ENCODE measurements at regions not wholly inside any gene's neighbourhood (a gene's known extent, or its start where the extent isn't known, plus 50 kb on each side); places are given as distances from the start of the nearest gene placed in this dataset.

DNA sequence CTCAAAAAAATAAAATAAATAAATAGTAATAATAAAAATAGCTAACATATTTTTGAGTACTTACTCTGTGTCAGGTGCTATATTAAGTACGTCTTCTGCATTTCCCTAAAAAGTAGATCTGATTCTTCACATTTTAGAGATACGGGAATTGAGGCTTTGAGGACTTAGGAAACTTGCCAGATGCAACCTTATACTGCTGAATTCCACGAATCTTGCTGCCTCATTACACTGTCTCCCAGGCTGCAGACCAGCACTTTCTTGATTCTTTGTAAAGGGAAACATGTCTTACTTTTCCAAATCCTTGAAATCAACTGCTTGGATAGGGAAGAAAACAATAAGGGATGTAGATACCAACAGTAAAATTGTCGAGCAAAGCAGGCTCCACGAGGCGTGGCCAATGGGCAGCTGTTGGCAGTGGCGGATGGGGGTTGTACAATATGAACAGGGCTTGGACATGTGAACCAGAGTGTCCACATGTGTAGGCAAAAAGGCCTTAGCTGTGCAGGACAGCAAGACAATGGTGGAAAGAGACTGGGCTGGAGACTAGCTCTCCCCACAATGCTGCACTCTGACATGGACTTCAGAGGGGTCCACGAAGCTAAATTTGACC lies 124.3 kb upstream of the RAI14 start:
- no peak for TF ChIP-seq SPI1 (IDR thresholded peaks at IDR 0.05; ENCODE audit: borderline replicate concordance, low read depth)
- TF ChIP-seq POLR2AphosphoS5 (IDR thresholded peaks at IDR 0.05; ENCODE audit: low read depth) = no peak
- TF ChIP-seq GABPA (IDR thresholded peaks at IDR 0.05; ENCODE audit: low read depth) = no peak
- TF ChIP-seq, protein P1, sequence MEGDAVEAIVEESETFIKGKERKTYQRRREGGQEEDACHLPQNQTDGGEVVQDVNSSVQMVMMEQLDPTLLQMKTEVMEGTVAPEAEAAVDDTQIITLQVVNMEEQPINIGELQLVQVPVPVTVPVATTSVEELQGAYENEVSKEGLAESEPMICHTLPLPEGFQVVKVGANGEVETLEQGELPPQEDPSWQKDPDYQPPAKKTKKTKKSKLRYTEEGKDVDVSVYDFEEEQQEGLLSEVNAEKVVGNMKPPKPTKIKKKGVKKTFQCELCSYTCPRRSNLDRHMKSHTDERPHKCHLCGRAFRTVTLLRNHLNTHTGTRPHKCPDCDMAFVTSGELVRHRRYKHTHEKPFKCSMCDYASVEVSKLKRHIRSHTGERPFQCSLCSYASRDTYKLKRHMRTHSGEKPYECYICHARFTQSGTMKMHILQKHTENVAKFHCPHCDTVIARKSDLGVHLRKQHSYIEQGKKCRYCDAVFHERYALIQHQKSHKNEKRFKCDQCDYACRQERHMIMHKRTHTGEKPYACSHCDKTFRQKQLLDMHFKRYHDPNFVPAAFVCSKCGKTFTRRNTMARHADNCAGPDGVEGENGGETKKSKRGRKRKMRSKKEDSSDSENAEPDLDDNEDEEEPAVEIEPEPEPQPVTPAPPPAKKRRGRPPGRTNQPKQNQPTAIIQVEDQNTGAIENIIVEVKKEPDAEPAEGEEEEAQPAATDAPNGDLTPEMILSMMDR (IDR thresholded peaks at IDR 0.05; ENCODE audit: insufficient read depth, low read length) = no peak
- TF ChIP-seq, protein P2, sequence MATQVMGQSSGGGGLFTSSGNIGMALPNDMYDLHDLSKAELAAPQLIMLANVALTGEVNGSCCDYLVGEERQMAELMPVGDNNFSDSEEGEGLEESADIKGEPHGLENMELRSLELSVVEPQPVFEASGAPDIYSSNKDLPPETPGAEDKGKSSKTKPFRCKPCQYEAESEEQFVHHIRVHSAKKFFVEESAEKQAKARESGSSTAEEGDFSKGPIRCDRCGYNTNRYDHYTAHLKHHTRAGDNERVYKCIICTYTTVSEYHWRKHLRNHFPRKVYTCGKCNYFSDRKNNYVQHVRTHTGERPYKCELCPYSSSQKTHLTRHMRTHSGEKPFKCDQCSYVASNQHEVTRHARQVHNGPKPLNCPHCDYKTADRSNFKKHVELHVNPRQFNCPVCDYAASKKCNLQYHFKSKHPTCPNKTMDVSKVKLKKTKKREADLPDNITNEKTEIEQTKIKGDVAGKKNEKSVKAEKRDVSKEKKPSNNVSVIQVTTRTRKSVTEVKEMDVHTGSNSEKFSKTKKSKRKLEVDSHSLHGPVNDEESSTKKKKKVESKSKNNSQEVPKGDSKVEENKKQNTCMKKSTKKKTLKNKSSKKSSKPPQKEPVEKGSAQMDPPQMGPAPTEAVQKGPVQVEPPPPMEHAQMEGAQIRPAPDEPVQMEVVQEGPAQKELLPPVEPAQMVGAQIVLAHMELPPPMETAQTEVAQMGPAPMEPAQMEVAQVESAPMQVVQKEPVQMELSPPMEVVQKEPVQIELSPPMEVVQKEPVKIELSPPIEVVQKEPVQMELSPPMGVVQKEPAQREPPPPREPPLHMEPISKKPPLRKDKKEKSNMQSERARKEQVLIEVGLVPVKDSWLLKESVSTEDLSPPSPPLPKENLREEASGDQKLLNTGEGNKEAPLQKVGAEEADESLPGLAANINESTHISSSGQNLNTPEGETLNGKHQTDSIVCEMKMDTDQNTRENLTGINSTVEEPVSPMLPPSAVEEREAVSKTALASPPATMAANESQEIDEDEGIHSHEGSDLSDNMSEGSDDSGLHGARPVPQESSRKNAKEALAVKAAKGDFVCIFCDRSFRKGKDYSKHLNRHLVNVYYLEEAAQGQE (IDR thresholded peaks at IDR 0.05; ENCODE audit: insufficient replicate concordance, low read depth) = no peak
- Histone ChIP-seq H3K4me3 (replicated peaks; ENCODE audit: insufficient read depth, low read length) (no peak overlapping the region), H3K27ac (replicated peaks) (no peak overlapping the region), H3K27me3 (ENCODE audit: insufficient read depth, poor library complexity, severe bottlenecking) (peaks cover 3% of the 10 kb centered on the region)
- DNase-seq (ENCODE audit: low read depth in 1 of 2, low spot score in 1 of 2) = no peak

DNA sequence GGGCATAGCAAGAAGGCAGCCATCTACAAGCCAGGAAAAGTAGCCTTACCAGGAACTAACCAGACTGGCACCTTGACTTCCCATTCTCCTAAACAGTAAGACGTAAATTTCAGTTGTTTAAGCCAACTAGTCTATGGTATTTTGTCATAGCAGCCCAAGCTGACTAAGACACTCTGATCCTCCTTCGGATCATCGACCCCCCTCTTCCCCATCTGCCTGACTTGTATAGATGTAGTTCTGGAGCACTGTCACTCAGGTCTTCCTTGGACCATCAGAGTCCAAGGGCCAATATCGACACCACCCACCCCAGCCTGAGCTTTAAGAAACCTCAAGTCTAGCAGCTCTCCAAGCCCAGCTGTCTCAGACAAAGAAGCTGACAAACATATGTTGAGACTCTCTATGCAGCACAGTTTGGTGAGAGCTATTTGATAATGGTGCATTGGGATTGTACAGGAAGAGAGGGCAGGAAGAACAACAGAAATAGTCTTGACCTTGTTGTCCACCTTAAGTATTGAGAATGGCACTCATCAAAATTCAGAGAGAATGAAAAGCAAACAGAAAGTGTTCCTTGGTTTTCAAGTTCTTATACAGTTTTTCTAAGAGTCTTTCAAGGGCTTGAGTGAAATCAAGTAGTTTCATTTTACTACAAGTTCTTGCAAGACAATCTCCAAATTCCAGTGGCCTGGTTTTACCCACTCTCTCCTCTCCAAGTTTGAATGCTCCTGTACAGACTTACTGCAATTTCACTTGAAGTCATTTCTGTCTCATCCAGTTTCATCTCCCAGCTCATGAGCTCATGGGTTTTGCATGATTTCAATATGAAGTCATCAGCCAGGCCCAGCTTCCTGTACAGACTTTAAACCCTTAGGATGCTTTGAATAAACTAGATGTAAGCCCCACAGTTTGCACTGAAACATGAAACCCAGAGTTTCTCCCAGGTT lies 122.3 kb upstream of the RAI14 start:
- Histone ChIP-seq H3K27ac (replicated peaks) (no peak overlapping the region), H3K4me3 (replicated peaks; ENCODE audit: insufficient read depth, low read length) (no peak overlapping the region), H3K27me3 (ENCODE audit: insufficient read depth, poor library complexity, severe bottlenecking) (peaks cover 3% of the 10 kb centered on the region)
- no peak for DNase-seq (ENCODE audit: low read depth in 1 of 2, low spot score in 1 of 2)
- TF ChIP-seq GABPA (IDR thresholded peaks at IDR 0.05; ENCODE audit: low read depth) = no peak
- TF ChIP-seq SPI1 (IDR thresholded peaks at IDR 0.05; ENCODE audit: borderline replicate concordance, low read depth) = no peak
- TF ChIP-seq, protein P2 (IDR thresholded peaks at IDR 0.05; ENCODE audit: insufficient replicate concordance, low read depth) = no peak
- TF ChIP-seq POLR2AphosphoS5 (IDR thresholded peaks at IDR 0.05; ENCODE audit: low read depth) = no peak
- TF ChIP-seq, protein P1 (IDR thresholded peaks at IDR 0.05; ENCODE audit: insufficient read depth, low read length) = no peak

DNA sequence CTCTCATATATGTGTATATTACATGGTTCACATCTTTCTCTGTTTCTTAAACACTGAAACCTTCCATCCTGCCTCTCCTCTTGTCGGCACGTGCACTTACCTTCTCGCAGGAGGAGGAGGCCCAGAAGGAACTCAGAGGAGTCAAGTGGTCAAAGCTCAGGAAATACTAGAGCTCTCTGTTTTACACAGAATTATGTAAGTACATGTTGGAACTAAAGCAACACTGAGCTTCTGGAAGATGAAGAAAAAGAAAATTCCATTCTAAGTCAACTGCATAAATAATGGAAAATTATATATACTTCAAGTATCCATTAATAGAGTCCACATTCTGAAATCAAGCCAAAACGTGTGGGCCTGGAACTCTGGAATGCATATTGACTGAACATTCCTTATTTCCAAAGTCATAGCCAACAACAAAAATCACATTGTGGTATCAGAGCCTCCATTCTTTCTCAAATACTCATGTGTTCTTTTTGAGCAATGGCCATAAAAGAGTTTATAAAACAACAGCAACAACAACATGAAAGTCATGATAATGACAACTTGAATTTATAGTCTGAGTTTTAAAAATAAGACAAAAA lies 121.5 kb upstream of the RAI14 start:
- TF ChIP-seq GABPA (IDR thresholded peaks at IDR 0.05; ENCODE audit: low read depth) (no peak), POLR2AphosphoS5 (IDR thresholded peaks at IDR 0.05; ENCODE audit: low read depth) (no peak), SPI1 (IDR thresholded peaks at IDR 0.05; ENCODE audit: borderline replicate concordance, low read depth) (no peak)
- TF ChIP-seq, protein P2 (IDR thresholded peaks at IDR 0.05; ENCODE audit: insufficient replicate concordance, low read depth) = no peak
- TF ChIP-seq, protein P1 (IDR thresholded peaks at IDR 0.05; ENCODE audit: insufficient read depth, low read length) = no peak

More for the DNA sequence above, 121.5 kb upstream of the RAI14 start:
- H3K27ac ChIP-seq (replicated peaks) = no peak overlapping the region
- H3K27me3 ChIP-seq (ENCODE audit: insufficient read depth, poor library complexity, severe bottlenecking) = peaks cover 7% of the 10 kb centered on the region
- H3K4me3 ChIP-seq (replicated peaks; ENCODE audit: insufficient read depth, low read length) = no peak overlapping the region
- no peak for DNase-seq (ENCODE audit: low read depth in 1 of 2, low spot score in 1 of 2)

All from HL-60 (cell line).